ENCODE measurements at regions not wholly inside any gene's neighbourhood (a gene's known extent, or its start where the extent isn't known, plus 50 kb on each side); places are given as distances from the start of the nearest gene placed in this dataset.
"Not testable (repeated sequence)": the region's sequence is repeated elsewhere in the genome, so short reads cannot be mapped to it uniquely, and the experiment has no call there.

DNA sequence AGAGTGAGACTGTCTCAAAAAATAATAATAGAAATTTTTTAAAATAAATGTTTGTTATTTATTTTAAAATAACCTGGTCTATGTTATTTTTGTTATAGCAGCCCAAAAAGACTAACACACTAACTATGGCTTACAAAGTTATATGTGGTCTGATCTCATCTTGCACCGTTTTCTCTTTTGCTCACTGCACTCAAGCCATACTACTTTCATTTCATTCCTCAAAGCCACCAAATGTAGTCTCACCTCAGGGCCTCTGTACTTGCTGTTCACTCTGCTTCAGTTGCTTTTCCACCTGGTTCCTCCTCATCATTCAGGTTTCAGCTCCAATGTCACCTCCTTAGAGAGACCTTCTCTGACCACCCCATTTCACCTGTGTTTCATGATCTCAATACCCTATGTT, 55.2 kb upstream of the MDM1 start:
- DNase-seq (ENCODE audit: low read depth in 2 of 2, low spot score in 1 of 2): no peak

DNA sequence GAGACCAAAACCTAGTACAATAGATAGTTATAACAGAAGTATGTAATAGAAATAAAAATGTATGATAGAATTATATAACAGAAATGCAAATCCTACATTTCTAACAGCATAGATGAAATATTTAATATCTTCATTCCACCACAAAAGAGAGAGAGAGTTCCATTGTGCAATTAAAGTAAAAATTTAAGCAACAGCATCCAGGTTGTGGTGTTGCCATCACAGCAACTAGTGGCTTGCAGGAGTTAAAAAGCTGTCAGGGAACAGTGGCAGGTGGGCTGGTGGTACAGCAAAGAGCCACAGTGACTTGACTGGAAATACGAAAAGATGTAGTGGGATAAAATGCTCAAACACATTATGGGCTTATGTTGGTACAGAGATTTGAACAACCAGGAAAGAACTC, 57.1 kb upstream of the MDM1 start:
- DNase-seq (ENCODE audit: low read depth in 2 of 2, low spot score in 1 of 2): no peak

DNA sequence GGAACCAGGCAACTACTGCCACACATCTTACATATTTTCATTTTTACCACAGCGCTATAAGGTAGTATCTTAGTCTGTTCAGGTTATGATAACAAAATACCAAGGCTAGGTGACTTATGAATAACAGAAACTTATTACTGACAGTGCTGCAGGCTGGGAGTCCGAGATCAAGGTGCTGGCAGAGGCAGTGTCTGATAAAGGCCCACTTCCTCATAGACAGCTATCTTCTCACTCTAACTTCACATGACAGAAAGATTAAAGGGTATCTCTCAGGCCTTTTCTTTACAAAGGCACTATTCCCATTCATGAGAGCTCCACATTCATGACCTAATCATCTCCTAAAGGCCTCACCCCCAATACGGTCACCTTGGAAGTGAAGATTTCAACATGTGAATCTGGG, 59.8 kb upstream of the MDM1 start:
- DNase-seq (ENCODE audit: low read depth in 2 of 2, low spot score in 1 of 2): no peak

DNA sequence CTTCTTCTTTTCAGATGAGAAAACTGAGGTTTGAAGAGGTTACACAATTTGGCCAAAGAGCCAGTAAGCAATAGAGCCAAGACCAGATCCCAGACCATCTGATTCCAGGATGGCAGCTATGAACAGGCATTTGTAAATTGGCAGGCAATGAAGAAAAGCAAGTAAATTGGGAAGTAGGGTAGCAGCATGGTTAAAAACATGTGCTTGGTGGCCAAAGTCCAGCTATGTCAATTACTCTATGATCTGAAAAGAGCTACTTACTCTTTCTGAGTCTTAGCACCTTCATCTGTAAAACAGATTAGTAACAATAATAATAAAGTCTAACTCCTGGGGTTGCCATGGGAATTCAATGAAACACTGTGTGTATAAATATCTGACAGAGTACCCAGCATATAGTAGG, 60.2 kb upstream of the MDM1 start:
- DNase-seq (ENCODE audit: low read depth in 2 of 2, low spot score in 1 of 2): no peak

DNA sequence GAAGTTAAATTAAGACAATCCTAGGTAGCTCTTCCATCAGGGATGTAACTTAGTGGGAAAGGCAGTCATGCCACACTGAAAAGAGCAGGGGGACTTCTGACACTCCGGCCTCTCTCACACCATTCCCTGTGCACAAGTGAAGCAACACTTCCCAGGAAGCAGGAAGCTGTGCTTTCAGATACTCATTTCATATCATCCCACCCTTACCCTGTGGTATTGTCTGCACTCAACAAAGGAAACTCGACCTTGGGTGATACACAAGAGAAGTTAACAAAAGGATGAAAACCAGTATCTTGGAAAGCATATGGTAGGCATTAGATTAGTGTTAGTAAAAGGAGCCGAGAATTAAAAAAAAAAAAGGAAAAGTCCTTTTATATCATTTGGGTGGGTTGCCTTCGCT, 61.3 kb upstream of the MDM1 start:
- no peak for DNase-seq (ENCODE audit: low read depth in 2 of 2, low spot score in 1 of 2)

DNA sequence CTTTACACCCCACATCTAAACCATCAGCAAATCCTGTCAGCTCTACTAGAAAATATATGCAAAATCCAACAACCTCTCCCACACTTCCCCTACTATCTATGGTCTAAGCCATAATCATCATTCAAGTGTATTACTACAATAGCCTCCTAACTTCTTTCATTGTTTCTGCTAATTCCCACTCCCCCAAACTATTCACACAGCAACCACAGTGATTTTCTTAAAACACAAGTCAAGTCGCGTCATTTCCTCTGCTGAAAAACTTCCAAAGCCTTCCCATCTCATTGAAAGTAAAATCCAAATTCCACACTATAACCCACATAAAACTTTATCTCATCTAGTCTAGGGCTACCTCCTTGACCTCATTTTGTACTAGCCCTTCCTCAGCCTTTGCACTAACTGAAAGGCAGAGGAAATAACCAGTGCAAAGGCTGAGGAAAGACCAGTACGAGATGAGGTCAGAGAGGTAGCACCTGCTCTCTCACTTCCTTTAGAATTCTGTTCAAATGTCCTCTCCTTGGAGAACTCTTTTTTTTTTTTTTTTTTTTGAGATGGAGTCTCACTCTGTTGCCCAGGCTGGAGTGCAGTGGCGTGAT, 65.5 kb upstream of the MDM1 start:
- DNase-seq (ENCODE audit: low read depth in 2 of 2, low spot score in 1 of 2): no peak

DNA sequence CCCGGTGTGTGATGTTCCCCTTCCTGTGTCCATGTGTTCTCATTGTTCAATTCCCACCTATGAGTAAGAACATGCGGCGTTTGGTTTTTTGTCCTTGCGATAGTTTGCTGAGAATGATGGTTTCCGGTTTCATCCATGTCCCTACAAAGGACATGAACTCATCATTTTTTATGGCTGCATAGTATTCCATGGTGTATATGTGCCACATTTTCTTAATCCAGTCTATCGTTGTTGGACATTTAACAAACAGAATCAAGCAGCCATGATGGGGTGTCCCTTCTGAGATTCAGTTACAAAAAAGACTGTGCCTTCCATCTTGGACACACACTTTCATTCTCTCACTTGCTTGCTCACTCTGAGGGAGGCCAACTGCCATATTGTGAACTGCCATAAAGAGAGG, 66.5 kb upstream of the MDM1 start:
- DNase-seq (ENCODE audit: low read depth in 2 of 2, low spot score in 1 of 2): not testable (repeated sequence)

DNA sequence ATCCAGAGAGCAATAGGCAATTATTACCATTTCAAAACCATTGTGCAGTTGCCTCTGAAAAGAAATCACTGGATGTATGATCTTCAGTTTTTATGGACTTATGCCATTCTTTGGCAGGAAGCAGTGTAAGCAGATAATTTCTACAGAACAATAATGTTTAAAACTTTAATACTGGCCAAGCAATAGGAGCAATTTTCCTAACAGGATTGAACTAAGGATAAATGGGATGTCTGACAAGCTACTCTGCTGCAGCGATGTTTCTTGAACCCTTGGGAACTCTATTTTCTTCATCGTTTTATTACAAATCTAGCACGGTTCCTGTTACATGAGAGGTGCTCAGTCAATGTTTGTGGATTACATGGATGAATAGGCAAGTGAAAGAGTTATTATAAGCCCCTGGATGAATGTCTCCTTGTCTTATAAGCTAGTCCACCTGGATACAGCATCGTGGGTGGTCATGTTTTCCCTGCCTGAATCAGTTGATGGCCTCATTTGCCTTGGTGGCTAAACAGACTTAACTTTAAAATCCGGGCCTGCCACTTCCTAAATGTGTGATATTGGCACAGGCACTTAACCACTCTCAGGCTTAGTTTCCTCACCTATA, 68.2 kb upstream of the MDM1 start:
- no peak for DNase-seq (ENCODE audit: low read depth in 2 of 2, low spot score in 1 of 2)

DNA sequence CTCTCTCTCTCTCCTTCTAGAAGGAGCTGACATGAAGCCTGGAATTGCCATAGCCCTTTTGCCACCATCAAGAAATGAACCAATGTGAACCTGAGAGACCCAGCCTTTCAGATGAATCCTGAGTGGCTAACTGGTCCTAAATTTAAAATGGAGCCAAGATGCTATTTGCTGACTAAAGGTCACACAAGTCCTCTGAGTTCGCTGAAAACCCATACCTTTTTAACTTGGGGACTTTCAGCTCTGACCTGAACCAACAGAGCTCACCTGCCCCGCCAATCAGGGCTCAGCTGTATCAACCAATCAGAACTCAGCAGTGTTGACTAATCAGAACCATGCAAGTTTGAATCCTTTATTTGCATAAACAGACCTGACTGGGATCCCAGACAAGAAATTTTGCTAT, 70.3 kb upstream of the MDM1 start:
- DNase-seq (ENCODE audit: low read depth in 2 of 2, low spot score in 1 of 2): no peak

DNA sequence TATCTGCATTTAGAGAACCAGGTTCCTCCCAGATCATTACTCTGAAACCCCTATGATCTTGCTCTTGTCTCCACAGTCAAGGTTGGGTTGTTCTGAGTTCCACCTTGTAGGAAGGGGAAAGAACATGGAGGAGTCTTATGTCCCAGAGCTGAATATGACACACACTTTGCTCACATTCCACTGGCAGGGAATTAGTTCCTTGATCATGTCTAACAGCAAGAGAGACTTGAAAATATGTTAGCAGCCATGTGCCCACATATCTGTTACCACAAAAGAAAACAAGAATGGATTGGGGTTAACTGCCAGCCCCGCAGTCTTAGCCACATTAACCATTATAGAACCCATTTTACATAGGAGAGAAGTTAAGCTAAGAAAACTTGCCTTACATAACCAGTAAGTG, 71.1 kb upstream of the MDM1 start:
- no peak for DNase-seq (ENCODE audit: low read depth in 2 of 2, low spot score in 1 of 2)

DNA sequence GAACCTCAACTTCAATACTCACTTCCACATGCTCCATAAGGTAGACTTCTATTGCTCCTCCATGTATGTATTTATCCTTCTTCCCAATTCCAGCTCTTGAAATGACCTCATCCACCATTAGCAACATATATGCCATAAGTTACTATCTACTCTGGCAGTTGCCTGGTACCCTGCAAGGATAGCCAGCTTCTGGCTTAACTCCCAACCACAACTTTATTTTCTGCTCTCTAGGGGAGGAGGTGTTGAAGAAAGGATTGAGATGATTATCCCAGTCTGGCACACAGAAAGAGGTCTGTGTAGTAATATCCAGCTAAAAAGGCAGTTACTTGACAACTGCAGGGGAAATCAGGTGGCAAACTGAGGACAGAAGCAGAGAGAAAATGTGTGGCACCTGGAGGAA, 71.5 kb upstream of the MDM1 start:
- DNase-seq (ENCODE audit: low read depth in 2 of 2, low spot score in 1 of 2): no peak

DNA sequence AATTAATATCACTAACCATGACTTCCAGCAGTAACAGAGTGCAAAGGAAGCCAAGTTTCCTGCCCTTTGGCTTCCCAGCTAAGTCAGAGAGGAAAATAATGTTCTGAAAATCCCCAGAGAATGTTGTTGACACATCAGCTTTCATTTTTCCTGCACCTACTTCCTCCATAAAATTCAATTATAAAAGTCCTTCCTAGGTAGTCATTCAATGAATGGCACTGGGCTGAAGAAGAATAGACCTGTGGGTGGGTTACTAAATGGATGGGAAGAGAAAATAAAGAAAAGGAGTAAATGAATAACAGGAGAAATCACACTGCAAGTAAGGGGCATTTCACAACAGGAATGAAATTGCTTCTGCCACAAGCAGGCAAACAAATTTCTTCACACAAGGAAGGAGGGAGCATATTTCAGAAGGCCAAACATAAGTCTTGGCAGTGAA, 73.2 kb upstream of the MDM1 start:
- no peak for DNase-seq (ENCODE audit: low read depth in 2 of 2, low spot score in 1 of 2)

DNA sequence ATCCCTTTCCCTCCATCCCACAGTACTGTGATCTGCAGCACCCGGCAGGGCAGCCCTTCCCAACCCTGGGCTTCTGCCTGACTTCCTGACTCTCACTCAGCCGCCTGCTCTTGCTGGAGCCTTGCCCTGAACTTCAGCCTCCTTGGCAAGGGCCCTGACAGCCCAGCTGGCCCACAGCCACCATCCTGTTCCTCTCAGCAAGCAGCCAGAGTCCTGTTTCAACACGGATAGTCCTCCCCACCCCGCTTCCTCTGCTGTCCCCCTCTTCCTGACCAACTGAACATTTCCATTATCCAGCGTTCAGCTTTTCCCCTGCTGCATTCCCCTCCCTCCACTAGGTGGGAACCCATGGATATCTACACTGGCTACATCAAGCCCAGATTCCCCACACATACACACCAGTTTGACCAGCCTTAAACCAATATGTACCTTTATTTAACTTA, 74.0 kb upstream of the MDM1 start:
- DNase-seq (ENCODE audit: low read depth in 2 of 2, low spot score in 1 of 2): no peak

DNA sequence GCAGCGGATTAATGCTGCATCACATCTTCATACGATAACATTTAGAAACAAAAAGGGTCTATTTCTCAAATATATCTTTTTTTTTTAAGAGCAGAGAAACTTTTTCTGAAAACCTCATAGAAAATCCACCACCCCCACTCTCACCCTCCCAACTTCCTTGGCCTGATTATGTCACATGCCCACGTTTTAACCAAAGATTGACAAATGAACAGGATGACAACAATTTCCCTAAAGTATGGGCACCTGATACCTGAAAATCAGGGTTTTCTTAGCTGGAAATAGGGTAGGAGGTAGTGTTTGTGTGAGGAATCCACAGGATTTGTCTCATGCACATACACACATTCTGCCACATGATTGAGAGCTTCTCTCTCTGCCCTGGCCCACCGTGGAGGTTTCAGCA, 74.7 kb upstream of the MDM1 start:
- DNase-seq (ENCODE audit: low read depth in 2 of 2, low spot score in 1 of 2): no peak

DNA sequence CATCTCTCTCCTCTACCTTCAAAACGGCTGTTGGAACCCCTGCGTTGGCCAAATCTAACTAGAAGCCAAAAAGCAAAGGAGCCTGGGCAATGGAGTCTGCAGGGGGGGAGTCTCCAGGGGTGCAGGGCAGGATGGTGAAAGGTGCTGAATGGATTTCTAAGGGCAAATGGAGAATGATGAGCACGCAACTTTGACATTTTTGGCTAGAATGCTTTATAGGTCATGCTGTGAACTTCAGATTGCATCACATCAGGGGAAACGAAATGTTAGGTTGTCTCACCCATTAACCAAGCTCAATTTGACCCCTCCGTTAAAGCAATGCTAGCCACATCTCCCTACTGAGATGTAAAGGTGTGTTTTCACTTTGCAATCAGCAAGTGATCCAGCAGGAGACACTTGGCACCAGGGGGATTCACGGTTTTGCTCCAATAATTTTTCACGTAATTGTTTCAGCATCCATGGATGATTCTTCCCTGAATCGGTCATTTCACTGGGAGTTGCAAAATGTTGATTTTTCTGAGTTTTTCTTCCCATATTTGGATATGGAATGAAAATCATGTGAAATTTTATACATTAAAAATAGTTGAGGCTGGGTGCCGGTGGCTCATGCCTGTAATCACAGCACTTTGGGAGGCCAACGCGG, 78.0 kb upstream of the MDM1 start:
- DNase-seq (ENCODE audit: low read depth in 2 of 2, low spot score in 1 of 2): no peak

DNA sequence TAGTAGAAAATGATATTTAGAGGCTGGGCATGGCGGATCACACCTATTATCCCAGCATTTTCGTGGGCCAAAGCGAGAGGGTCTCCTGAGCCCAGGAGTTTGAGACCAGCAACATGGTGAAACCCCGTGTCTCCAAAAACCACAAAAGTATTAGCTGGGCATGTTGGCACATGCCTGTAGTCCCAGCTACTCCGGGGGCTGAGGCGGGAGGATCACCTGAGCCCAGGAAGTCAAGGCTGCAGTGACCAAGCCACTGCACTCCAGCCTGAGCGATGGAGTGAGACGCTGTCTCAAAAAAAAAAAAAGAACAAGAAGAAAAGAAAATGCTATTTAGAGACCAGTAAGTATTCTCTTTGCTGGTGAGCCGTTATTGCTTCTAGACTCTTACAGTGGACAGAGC, 79.2 kb upstream of the MDM1 start:
- DNase-seq (ENCODE audit: low read depth in 2 of 2, low spot score in 1 of 2): no peak

DNA sequence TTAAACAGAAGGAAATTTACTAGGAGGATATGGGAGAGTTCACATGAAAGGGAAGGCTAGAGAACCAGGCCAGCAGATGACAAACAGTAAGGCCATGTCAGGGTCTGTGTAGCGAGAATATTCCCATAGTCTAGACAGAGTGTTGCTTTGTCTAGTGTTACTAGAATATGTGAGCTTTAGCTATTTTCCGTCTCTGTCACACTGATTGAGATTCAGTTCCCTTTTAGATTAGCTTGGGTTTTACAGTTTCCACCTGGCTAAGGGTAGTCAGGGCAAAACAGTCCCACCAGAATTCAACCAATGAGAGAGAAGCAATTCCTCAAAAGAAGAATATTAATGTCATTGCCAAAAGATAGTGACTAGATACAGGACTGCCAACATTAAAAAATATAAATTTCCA, 82.8 kb upstream of the MDM1 start:
- DNase-seq (ENCODE audit: low read depth in 2 of 2, low spot score in 1 of 2): no peak

DNA sequence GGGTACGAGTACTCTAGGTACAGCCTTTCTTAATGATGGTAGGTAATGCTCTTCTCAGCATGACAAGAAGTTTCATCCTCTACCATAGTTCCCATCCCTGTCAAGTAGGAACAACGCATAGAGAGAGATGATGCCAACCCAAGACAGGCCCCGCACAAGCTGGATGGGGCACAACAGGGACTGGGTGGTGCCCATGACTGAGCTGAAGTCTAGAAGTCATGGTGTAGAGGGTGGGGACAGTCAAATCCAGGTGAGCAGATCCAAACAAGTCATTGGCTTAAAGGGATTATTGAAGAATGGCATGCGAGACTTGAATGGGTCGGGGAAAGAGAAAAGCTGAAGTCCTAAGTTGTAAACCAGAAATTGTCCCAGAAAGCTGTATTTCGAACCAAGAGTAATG, 84.2 kb upstream of the MDM1 start:
- no peak for DNase-seq (ENCODE audit: low read depth in 2 of 2, low spot score in 1 of 2)

DNA sequence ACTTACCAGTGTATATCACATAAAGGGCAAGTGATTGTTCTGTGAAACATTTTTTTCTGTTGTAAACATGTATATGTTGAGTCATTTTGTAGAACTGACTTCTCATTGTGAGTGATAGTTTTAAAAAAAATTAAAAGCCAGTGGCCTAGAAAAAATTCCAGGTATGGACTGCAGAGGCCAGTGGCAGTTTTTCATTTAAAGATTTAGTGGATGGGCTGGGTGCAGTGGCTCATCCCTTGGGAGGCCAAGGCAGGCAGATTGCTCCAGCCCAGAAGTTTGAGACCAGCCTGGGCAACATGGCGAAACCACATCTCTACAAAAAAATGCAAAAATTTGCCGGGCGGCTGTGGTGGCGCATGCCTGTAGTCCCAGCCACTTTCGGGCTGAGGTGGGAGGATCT, 84.7 kb upstream of the MDM1 start:
- no peak for DNase-seq (ENCODE audit: low read depth in 2 of 2, low spot score in 1 of 2)

DNA sequence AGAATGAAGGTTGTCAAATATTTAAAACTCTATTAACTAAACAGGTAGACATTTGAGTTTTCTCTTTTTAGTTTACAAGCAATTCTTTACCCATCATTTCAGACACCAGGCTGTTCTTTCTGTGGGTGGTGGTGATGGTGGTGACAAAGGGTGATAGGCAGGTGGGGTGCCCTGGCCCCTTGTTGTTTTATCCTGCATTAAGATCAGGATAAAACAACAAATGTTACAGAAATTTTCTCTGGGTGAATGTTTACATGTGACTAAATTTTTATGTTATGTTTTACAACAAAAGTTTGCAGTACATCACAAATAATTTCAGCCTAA, 85.9 kb upstream of the MDM1 start:
- no peak for DNase-seq (ENCODE audit: low read depth in 2 of 2, low spot score in 1 of 2)

DNA sequence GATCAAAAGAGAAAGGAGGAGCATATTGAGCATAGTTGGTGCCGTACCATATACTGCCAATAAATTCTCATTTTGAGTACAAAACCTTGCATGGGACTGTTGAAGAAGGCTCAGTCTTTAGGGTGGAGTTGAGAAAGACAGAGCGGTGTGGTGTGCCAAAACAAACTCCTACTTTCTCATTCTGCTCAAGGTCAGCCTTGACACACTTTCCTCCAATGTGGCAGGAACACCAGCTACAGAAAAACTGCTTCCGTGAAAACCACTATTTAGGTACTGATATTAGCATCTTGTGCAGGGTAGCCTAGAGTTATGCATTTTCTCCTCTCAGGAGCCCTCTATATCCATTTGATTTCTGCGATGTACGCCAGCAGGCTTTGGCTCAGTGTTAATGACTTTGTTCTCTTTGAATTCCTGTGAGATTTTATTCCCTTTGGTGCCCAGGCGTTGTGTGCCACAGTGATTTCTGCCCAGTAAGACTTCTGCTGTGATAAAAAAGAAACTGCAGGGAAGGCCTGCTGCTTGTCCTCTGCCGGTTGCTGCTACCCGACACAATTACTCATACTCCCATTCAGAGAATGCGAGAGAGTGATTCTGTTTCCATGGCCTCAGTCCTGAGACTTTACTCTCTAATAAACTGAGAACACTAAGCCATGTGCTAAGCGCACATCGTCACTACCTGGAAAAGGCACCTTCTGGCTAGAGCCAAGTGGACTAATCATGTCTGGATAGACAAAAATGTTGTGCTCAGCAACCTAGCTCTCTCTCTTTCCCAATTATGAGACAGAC, 88.3 kb upstream of the MDM1 start:
- DNase-seq (ENCODE audit: low read depth in 2 of 2, low spot score in 1 of 2): no peak

DNA sequence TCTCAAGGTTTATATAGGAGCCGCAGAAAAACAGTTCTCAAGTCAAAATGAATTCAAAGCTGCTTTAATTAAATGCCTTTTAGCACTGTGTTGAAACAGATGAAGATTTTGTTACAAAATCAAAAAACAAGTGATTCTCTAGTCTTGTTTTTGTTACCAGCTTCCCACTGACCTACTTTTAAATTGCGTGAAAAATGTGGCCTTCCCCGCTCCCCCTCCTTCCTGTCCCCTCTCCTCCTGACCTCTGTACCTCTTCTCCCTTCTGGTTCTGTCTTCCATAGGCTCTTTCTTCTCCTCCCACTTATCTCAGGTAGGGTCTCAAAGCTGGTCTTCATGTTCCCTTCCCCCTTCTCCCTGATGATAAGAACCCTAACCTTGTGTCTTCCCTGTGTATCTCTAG, 90.0 kb upstream of the MDM1 start:
- DNase-seq (ENCODE audit: low read depth in 2 of 2, low spot score in 1 of 2): no peak

Data from stimulated activated CD8-positive, alpha-beta memory T cell treated with anti-CD3 and anti-CD28 coated beads, Interleukin-4, amount 100 ng/mL, for 4 hours (primary cell).